ENCODE measurements at regions not wholly inside any gene's neighbourhood (a gene's known extent, or its start where the extent isn't known, plus 50 kb on each side); places are given as distances from the start of the nearest gene placed in this dataset.

DNA sequence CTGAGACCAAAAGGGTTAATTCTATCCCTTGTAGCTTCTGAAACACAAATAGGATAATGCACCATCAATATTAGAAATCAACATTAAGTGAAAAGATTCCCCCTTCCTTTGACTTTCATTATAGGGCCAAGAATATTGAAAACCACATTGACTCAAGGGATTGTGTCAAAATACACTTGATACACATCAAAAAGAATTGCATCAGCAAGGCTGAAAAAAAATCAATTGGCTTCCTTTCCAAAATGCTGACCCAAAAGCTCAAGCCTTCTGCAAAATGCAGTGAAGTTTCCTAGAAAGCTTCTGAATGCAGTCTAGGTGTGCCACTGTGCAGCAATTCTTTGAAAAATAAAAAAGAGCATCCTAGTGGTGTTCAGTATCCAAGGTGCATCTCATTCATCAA, 674.4 kb downstream of the TOX3 start:
- Histone ChIP-seq H3K27ac (ENCODE audit: low read depth, low read length) (no peak overlapping the region), H3K9me3 (ENCODE audit: control insufficient read depth, insufficient read depth, low read length) (no peaks in the 10 kb centered on the region), H3K4me3 (ENCODE audit: low read depth, low read length) (no peak overlapping the region), H3K27me3 (ENCODE audit: control insufficient read depth, insufficient read depth, low read length) (no peaks in the 10 kb centered on the region)
- ChIA-PET CTCF (interaction anchor here (0.9 to 1.0 kb wide), 2 partner anchors 38 to 54 kb away, joined by 3 read pairs; no protein-coding TSS in a partner anchor), POLR2A (no interaction called here)
- TF ChIP-seq, protein P1, sequence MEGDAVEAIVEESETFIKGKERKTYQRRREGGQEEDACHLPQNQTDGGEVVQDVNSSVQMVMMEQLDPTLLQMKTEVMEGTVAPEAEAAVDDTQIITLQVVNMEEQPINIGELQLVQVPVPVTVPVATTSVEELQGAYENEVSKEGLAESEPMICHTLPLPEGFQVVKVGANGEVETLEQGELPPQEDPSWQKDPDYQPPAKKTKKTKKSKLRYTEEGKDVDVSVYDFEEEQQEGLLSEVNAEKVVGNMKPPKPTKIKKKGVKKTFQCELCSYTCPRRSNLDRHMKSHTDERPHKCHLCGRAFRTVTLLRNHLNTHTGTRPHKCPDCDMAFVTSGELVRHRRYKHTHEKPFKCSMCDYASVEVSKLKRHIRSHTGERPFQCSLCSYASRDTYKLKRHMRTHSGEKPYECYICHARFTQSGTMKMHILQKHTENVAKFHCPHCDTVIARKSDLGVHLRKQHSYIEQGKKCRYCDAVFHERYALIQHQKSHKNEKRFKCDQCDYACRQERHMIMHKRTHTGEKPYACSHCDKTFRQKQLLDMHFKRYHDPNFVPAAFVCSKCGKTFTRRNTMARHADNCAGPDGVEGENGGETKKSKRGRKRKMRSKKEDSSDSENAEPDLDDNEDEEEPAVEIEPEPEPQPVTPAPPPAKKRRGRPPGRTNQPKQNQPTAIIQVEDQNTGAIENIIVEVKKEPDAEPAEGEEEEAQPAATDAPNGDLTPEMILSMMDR (IDR thresholded peaks at IDR 0.05; ENCODE audit: low read depth, low read length): no peak
- DNase-seq (ENCODE audit: low read depth, low spot score): no peak

DNA sequence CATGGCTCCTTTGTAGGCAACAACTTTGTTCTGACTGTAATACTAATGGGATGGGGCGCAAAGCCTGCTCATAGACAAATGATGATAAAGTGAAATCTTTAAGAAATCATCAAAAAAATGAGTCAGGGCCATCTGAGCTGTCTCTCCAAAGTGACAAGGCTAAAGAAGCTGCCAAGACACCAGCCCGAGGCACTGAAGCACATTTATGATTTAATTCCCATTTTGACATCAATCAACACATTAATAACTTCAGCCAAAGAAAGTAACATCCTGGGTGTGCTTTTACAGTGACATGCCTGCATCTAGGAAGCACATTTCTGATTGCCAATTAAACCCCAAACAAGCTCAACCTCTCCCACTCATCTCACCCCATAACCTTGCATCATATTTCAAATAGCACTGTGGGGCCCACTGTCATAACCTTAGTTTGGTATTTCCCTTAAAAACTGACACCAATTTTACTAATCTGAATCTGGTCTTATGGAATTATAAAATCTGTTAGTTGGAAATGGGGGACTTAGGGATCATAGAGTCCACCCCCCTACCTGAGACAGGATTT, 676.6 kb downstream of the TOX3 start:
- no peak for DNase-seq (ENCODE audit: low read depth, low spot score)
- Histone ChIP-seq H3K27ac (ENCODE audit: low read depth, low read length) (no peak overlapping the region), H3K4me3 (ENCODE audit: low read depth, low read length) (no peak overlapping the region), H3K27me3 (ENCODE audit: control insufficient read depth, insufficient read depth, low read length) (no peaks in the 10 kb centered on the region), H3K9me3 (ENCODE audit: control insufficient read depth, insufficient read depth, low read length) (no peaks in the 10 kb centered on the region)
- CTCF ChIA-PET: no interaction called here
- POLR2A ChIA-PET: no interaction called here
- TF ChIP-seq, protein P1 (IDR thresholded peaks at IDR 0.05; ENCODE audit: low read depth, low read length): no peak

DNA sequence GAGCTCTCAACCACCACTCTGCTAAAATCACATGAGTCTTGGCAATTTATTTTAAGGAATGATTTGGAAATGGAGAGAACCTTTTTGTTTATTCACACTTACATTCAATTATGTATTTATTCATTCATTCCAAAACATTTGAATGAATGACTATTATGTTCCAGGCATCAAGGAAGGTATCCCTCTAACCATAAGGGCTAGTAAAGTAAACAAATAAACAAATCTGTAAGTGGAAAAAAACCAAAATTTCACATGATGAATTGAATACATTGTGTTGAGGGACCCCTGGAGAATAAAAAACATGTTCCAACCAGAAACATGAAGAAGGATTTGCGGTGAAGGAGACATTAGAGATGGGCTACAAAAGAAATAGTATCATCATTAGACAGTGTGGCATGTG, 677.8 kb downstream of the TOX3 start:
- ChIA-PET CTCF (no interaction called here), POLR2A (interaction anchor here (0.6 kb wide), 1 partner anchor 18 kb away, joined by 3 read pairs; no protein-coding TSS in a partner anchor)
- no peaks in the 10 kb centered on the region for H3K9me3 ChIP-seq (ENCODE audit: control insufficient read depth, insufficient read depth, low read length)
- H3K27me3 ChIP-seq (ENCODE audit: control insufficient read depth, insufficient read depth, low read length): no peaks in the 10 kb centered on the region
- H3K4me3 ChIP-seq (ENCODE audit: low read depth, low read length): no peak overlapping the region
- DNase-seq (ENCODE audit: low read depth, low spot score): no peak
- no peak overlapping the region for H3K27ac ChIP-seq (ENCODE audit: low read depth, low read length)
- TF ChIP-seq, protein P1 (IDR thresholded peaks at IDR 0.05; ENCODE audit: low read depth, low read length): no peak

DNA sequence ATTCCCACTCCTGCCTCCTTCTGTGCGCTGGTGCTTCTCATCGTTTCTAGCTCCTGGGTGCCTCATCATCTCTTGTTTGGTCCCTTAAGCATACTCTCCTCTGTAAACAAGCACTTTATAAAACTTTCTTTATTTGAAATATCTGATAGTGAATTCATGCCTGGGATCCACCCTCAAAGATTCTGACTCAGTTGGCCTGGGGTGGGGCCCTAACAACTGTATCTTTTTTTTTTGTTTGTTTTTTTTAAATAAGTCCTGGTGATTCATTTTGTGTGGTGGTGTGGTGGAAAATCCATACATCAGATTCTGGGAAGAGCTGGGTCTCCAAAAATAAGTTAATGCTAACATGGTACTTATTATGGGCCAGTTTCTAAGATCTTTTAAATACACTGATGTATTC, 678.3 kb downstream of the TOX3 start:
- H3K9me3 ChIP-seq (ENCODE audit: control insufficient read depth, insufficient read depth, low read length): no peaks in the 10 kb centered on the region
- no peaks in the 10 kb centered on the region for H3K27me3 ChIP-seq (ENCODE audit: control insufficient read depth, insufficient read depth, low read length)
- DNase-seq (ENCODE audit: low read depth, low spot score): no peak
- POLR2A ChIA-PET: interaction anchor here (0.6 kb wide), 1 partner anchor 17 kb away, joined by 3 read pairs; no protein-coding TSS in a partner anchor
- TF ChIP-seq, protein P1 (IDR thresholded peaks at IDR 0.05; ENCODE audit: low read depth, low read length): no peak
- no peak overlapping the region for H3K27ac ChIP-seq (ENCODE audit: low read depth, low read length)
- H3K4me3 ChIP-seq (ENCODE audit: low read depth, low read length): no peak overlapping the region
- CTCF ChIA-PET: no interaction called here

DNA sequence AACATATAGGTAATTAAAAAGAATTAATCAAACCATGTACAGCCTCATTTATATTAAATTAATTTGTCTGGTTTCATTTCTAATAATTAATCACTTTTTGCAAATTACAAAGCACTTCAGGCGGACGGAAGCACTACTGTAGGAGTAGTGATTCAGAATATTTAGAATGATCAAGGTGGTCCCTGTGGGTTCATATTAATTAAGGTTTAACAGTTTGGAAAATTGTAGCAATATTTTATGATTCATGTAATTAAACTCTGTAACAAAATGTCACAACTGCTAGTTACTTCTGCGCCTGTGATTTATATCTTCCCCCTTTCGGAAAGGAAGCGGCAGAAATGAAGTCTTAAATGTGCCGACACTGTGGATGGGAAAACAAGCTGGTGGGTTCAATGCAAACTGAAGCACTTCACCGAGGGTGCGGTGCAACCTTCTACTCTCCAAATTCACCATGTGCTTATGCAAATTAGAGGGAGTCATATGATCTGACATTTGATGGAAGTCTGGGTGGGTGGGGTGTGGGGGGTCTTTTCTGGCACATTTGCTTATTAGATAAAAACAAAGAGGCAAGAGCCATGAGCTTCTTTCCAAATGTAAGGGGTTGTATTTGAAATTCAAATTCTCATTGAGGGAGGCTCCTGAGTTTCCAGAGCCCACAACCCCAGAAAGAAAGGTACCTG, 679.4 kb downstream of the TOX3 start:
- no peaks in the 10 kb centered on the region for H3K9me3 ChIP-seq (ENCODE audit: control insufficient read depth, insufficient read depth, low read length)
- no peak overlapping the region for H3K27ac ChIP-seq (ENCODE audit: low read depth, low read length)
- H3K27me3 ChIP-seq (ENCODE audit: control insufficient read depth, insufficient read depth, low read length): no peaks in the 10 kb centered on the region
- TF ChIP-seq, protein P1 (IDR thresholded peaks at IDR 0.05; ENCODE audit: low read depth, low read length): no peak
- H3K4me3 ChIP-seq (ENCODE audit: low read depth, low read length): no peak overlapping the region
- DNase-seq (ENCODE audit: low read depth, low spot score): no peak
- ChIA-PET CTCF (no interaction called here), POLR2A (no interaction called here)
